Spleen (tissue), 7 donors: ENCODE measurements at regions not wholly inside any gene's neighbourhood (a gene's known extent, or its start where the extent isn't known, plus 50 kb on each side); places are given as distances from the start of the nearest gene placed in this dataset.
"Not testable (repeated sequence)": the region's sequence is repeated elsewhere in the genome, so short reads cannot be mapped to it uniquely, and the experiment has no call there.

Experiments
- POLR2A ChIP-seq, 3 donors: fragments of 450-650 bp; IDR thresholded peaks; one replicate each; pipeline ENCODE4 v1.5.1; 2017; ENCODE audit warnings: antibody characterized with exemption in 3 of 3, mild to moderate bottlenecking in 1 of 3
- POLR2AphosphoS5 ChIP-seq, 3 donors: sonication (generic); formaldehyde crosslinking; IDR thresholded peaks; one replicate each; pipeline ENCODE4 v1.5.1; 2017; ENCODE audit warnings: antibody characterized with exemption in 3 of 3
- TF ChIP-seq, protein P1 (sequence below), 11 experiments: fragments of 200-600 bp in 7 of 11; fragments of 450-650 bp in 4 of 11; sonication (generic) in 4 of 11; IDR thresholded peaks in 8 of 11; conservative IDR thresholded peaks in 3 of 11; 1 replicate in 7 of 11; 2 replicates in 4 of 11; pipeline versions ENCODE4 v1.4.0 to v1.8.0; 2016 to 2021; ENCODE audit warnings: antibody characterized with exemption in 11 of 11, inconsistent platforms in 4 of 11, mild to moderate bottlenecking in 1 of 11
- donor health status: DM: no; HTN: no; CAD: no; lungs with moderate emphysema.
- donor health status: DM: no; HTN: no; CAD: no.
- donor health status: DM: no; HTN: no; CAD: no.

DNA sequence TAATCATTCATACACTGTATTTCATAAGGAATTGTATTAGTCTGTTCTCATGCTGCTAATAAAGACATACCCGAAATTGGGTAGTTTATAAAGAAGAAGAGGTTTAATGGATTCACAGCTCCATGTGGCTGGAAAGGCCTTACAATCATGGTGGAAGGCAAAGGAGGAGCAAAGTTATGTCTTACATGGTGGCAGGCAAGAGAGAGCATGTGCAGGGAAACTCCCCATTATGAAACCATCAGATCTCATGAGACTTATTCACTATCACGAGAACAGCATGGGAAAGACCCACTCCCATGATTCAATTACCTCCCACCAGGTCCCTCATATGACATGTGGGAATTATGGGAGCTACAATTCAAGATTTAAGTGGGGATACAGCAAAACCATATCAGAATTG, 122.9 kb upstream of the PHYHIPL start:
- TF ChIP-seq POLR2A, POLR2AphosphoS5 (IDR thresholded peaks at IDR 0.05): not testable (repeated sequence)
- TF ChIP-seq, protein P1, sequence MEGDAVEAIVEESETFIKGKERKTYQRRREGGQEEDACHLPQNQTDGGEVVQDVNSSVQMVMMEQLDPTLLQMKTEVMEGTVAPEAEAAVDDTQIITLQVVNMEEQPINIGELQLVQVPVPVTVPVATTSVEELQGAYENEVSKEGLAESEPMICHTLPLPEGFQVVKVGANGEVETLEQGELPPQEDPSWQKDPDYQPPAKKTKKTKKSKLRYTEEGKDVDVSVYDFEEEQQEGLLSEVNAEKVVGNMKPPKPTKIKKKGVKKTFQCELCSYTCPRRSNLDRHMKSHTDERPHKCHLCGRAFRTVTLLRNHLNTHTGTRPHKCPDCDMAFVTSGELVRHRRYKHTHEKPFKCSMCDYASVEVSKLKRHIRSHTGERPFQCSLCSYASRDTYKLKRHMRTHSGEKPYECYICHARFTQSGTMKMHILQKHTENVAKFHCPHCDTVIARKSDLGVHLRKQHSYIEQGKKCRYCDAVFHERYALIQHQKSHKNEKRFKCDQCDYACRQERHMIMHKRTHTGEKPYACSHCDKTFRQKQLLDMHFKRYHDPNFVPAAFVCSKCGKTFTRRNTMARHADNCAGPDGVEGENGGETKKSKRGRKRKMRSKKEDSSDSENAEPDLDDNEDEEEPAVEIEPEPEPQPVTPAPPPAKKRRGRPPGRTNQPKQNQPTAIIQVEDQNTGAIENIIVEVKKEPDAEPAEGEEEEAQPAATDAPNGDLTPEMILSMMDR (IDR thresholded peaks at IDR 0.05 in 8 of 11, conservative IDR thresholded peaks at IDR 0.05 in 3 of 11), result not testable (repeated sequence)
